Neural crest cell (in vitro differentiated cells): ENCODE measurements at regions not wholly inside any gene's neighbourhood (a gene's known extent, or its start where the extent isn't known, plus 50 kb on each side); places are given as distances from the start of the nearest gene placed in this dataset.

Source experiments
- DNase-seq: peaks from one replicate; pipeline ENCODE4 v3.0.0; 2021; ENCODE audit warnings: low read depth, mixed read lengths, low spot score
- H3K27ac Mint-ChIP-seq: one replicate; pipeline ENCODE4 v1.8.0; 2021; ENCODE audit warnings: mild to moderate bottlenecking, mixed read lengths; ENCODE audit not compliant: unreplicated experiment
- H3K27me3 Mint-ChIP-seq: 2 replicates; pipeline ENCODE4 v1.8.0; 2021; ENCODE audit warnings: low read depth, mild to moderate bottlenecking, mixed read lengths
- H3K36me3 Mint-ChIP-seq: 2 replicates; pipeline ENCODE4 v1.8.0; 2021; ENCODE audit warnings: low read depth, mild to moderate bottlenecking, mixed read lengths
- H3K4me1 Mint-ChIP-seq: 2 replicates; pipeline ENCODE4 v1.8.0; 2021; ENCODE audit warnings: mixed read lengths
- H3K4me3 Mint-ChIP-seq: one replicate; pipeline ENCODE4 v1.8.0; 2021; ENCODE audit warnings: mild to moderate bottlenecking, mixed read lengths
- H3K9me3 Mint-ChIP-seq: 2 replicates; pipeline ENCODE4 v1.8.0; 2021; ENCODE audit warnings: mixed read lengths
- TF ChIP-seq, protein P1 (sequence below): fragments of 200-600 bp; sonication (generic); conservative IDR thresholded peaks from 2 replicates; pipeline ENCODE4 v1.5.0; 2021; ENCODE audit warnings: antibody characterized with exemption, mild to moderate bottlenecking

DNA sequence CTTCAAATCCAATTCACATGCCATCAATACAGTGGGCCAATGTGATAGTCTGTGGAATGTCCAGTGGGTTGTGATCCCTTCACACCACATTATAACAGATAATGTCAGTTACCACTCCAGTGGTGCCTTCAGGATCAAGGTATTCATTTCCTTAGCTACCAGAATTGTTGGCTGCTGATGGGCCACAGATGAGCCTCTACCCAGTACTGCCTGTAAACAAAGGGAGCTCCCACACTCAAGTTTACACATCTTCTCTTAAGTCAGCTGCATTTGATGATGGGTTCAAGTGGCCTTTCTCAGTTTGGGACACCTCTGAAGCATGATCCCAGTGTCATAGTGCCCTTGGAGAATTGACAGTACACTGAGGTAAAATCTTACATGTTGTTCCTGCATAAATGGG, 477.0 kb upstream of the CD180 start:
- DNase-seq, result no peak
- H3K4me3 Mint-ChIP-seq, result no peak overlapping the region
- H3K27ac Mint-ChIP-seq, result no peak overlapping the region
- TF ChIP-seq, protein P1, sequence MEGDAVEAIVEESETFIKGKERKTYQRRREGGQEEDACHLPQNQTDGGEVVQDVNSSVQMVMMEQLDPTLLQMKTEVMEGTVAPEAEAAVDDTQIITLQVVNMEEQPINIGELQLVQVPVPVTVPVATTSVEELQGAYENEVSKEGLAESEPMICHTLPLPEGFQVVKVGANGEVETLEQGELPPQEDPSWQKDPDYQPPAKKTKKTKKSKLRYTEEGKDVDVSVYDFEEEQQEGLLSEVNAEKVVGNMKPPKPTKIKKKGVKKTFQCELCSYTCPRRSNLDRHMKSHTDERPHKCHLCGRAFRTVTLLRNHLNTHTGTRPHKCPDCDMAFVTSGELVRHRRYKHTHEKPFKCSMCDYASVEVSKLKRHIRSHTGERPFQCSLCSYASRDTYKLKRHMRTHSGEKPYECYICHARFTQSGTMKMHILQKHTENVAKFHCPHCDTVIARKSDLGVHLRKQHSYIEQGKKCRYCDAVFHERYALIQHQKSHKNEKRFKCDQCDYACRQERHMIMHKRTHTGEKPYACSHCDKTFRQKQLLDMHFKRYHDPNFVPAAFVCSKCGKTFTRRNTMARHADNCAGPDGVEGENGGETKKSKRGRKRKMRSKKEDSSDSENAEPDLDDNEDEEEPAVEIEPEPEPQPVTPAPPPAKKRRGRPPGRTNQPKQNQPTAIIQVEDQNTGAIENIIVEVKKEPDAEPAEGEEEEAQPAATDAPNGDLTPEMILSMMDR, result no peak
- no peaks in the 10 kb centered on the region for H3K27me3 Mint-ChIP-seq
- H3K4me1 Mint-ChIP-seq, result no peaks in the 10 kb centered on the region
- H3K9me3 Mint-ChIP-seq, result peaks cover 5% of the 10 kb centered on the region
- peaks cover 6% of the 10 kb centered on the region for H3K36me3 Mint-ChIP-seq

DNA sequence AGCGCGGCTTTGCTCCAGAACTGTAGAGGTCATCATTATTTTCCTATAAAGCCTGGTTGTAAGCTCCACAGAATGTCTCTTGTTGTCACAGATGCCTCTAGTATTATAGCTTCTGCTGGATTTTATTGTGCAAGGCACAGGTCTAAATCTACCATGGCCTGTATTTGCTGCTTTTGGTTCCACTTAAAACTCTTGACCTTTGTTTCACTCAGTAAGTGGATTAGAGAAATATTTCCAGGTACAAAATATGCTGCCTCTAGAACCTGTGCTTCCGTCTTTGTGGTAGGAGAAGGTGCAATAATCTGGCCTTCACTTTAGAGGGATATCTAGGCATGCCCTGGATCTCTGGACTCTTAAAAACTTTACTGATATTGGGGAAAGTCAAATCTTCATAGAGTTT, 476.6 kb upstream of the CD180 start:
- no peak for DNase-seq
- Mint-ChIP-seq H3K4me3 (no peak overlapping the region), H3K27ac (no peak overlapping the region), H3K36me3 (peaks cover 8% of the 10 kb centered on the region), H3K27me3 (no peaks in the 10 kb centered on the region), H3K4me1 (no peaks in the 10 kb centered on the region), H3K9me3 (peaks cover 5% of the 10 kb centered on the region)
- TF ChIP-seq, protein P1, result no peak

DNA sequence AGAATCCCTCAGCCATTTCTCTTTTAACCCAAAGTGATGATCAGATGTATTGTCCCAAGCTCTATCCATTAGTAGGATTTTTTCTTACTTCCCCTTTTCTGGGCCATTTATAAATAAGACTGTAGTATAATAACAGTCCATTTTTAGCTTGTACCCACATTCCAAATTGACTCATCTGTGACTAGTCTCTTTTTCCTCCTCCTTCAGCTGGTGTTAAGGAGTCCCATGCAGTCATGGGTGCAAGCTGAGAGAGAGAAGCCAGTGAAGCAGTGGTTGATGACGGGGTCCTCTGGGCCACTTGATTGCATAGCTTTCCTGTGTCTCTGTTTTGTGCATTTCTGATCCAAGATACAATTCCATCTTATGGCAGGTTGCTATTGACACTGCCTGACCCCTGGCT, 476.0 kb upstream of the CD180 start:
- no peak overlapping the region for H3K27ac Mint-ChIP-seq
- TF ChIP-seq, protein P1, result no peak
- H3K4me3 Mint-ChIP-seq, result no peak overlapping the region
- DNase-seq, result no peak
- peaks cover 9% of the 10 kb centered on the region for H3K9me3 Mint-ChIP-seq
- no peaks in the 10 kb centered on the region for H3K27me3 Mint-ChIP-seq
- peaks cover 12% of the 10 kb centered on the region for H3K36me3 Mint-ChIP-seq
- no peaks in the 10 kb centered on the region for H3K4me1 Mint-ChIP-seq

DNA sequence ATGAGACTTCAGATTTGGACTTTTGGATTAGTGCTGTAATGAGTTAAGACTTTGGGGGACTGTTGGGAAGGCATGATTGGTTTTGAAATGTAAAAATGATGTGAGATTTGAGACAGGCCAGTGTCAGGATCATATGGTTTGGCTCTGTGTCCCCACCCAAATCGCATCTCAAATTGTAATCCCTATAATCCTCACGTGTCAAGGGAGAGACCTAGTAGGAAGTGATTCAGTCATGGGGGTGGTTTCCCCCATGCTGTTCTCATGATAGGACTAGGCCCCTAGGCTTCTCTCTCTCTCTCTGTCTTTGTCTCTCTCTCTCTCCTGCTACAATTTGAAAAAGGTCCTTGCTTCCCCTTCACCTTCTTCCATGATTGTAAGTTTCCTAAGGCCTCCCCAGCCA, 473.3 kb upstream of the CD180 start:
- Mint-ChIP-seq H3K36me3 (peaks cover 24% of the 10 kb centered on the region), H3K4me1 (no peaks in the 10 kb centered on the region), H3K27ac (no peak overlapping the region), H3K27me3 (no peaks in the 10 kb centered on the region), H3K4me3 (no peak overlapping the region), H3K9me3 (peaks cover 17% of the 10 kb centered on the region)
- TF ChIP-seq, protein P1, result no peak
- DNase-seq, result no peak

DNA sequence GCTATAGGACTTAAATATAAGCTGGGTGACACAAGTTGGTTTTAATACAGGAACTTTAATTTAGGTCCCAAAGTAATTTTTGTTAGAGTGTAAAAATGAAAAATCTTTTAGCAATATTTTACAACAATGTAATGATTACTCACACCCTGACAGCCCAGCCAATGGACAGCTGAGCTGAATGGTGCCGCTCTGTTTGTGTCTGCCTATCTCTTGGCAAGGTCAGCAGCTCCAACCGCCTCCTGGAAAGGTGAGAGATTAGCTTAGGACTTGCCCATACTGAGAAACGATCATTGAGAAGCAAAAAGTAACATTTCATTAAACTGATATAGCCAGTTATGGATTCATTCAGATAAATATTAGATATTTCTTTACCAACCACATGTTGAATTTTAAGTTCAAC, 463.6 kb upstream of the CD180 start:
- Mint-ChIP-seq H3K36me3 (peaks cover 11% of the 10 kb centered on the region), H3K27ac (no peak overlapping the region), H3K27me3 (no peaks in the 10 kb centered on the region), H3K4me3 (no peak overlapping the region), H3K4me1 (peaks cover 11% of the 10 kb centered on the region), H3K9me3 (peaks cover under 1% of the 10 kb centered on the region)
- no peak for DNase-seq
- TF ChIP-seq, protein P1, result no peak

DNA sequence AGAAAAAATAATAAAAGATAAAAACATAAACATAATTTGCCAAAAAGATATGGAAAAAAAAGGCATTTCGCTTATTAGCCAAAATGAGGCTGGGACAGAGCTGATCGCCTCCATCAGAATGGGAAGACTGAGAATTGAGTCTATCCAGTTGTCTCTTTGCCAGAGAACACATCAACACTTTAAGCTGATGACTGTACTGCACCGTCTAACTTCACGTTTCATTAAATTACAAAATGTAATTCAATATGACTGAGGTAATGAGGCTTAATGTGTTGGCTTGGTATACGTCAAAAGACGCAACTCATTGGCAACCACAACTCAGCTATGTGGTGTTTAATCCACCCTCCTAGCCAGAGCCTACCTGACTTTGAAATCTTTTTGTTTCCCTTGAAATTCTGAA, 462.7 kb upstream of the CD180 start:
- TF ChIP-seq, protein P1, result no peak
- no peak for DNase-seq
- no peak overlapping the region for H3K27ac Mint-ChIP-seq
- H3K4me1 Mint-ChIP-seq, result peaks cover 11% of the 10 kb centered on the region
- peaks cover 2% of the 10 kb centered on the region for H3K9me3 Mint-ChIP-seq
- H3K27me3 Mint-ChIP-seq, result no peaks in the 10 kb centered on the region
- H3K36me3 Mint-ChIP-seq, result peaks cover 11% of the 10 kb centered on the region
- no peak overlapping the region for H3K4me3 Mint-ChIP-seq
